T follicular helper cell (primary cell): ENCODE measurements at regions not wholly inside any gene's neighbourhood (a gene's known extent, or its start where the extent isn't known, plus 50 kb on each side); places are given as distances from the start of the nearest gene placed in this dataset.

Experiments used
- DNase-seq: peaks from one replicate; pipeline ENCODE4 v3.0.0-alpha.2; 2020; ENCODE audit warnings: low read depth

GRCh38 chr5:156261275-156261939 lies 65.6 kb upstream of the SGCD start:
- DNase-seq = no peak

- no peak for DNase-seq
Observed at GRCh38 chr5:156271569-156271968, 55.4 kb upstream of the SGCD start.

GRCh38 chr5:156272139-156272538 lies 54.8 kb upstream of the SGCD start:
- no peak for DNase-seq

GRCh38 chr5:156273325-156273724 lies 53.6 kb upstream of the SGCD start:
- DNase-seq = no peak

- no peak for DNase-seq
Observed at GRCh38 chr5:156274453-156274852, 52.5 kb upstream of the SGCD start.
